ENCODE measurements at regions not wholly inside any gene's neighbourhood (a gene's known extent, or its start where the extent isn't known, plus 50 kb on each side); places are given as distances from the start of the nearest gene placed in this dataset.

DNA sequence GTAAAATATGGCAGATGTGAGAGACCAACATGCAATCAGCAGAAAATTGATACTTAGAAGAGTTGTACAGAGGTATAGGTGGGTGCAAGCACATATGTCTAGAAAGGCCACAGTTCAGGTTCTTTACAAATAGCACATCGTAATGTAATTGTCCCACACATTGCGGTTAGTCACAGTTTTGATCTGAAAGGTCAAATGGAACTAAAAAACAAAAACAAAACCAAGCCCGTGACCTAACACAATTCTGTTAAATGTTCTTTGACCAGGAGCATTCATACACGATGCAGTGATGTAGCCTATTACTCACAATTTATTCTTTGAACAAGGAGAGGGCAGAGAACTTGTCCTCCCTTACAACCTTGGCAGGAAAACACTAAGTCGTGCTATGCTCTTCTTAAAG is 108.9 kb upstream of the MAP4K3 start:
- Histone ChIP-seq H3K9me3 (ENCODE audit: control insufficient read depth in 4 of 4, insufficient read depth in 3 of 4, low read length in 3 of 4) (no peaks in the 10 kb centered on the region), H3K4me1 (ENCODE audit: control insufficient read depth in 5 of 5, insufficient read depth in 5 of 5, low read length in 5 of 5) (peaks cover 0 to 13% (median 0%) of the 10 kb centered on the region in 5 donors), H3K36me3 (ENCODE audit: control insufficient read depth in 4 of 4, insufficient read depth in 4 of 4, low read length in 4 of 4) (no peaks in the 10 kb centered on the region), H3K27me3 (ENCODE audit: control insufficient read depth in 3 of 3, insufficient read depth in 3 of 3, low read length in 2 of 3) (no peaks in the 10 kb centered on the region), H3K9ac (ENCODE audit: insufficient read depth in 1 of 2, low read length in 2 of 2) (no peak overlapping the region), H3K27ac (ENCODE audit: low read depth in 1 of 2, low read length in 1 of 2) (no peak overlapping the region), H3K4me3 (no peak overlapping the region)
- 76 to 86% methylated on average over 5 of the region's 5 CpGs for WGBS, 2 donors
- TF ChIP-seq, protein P1, sequence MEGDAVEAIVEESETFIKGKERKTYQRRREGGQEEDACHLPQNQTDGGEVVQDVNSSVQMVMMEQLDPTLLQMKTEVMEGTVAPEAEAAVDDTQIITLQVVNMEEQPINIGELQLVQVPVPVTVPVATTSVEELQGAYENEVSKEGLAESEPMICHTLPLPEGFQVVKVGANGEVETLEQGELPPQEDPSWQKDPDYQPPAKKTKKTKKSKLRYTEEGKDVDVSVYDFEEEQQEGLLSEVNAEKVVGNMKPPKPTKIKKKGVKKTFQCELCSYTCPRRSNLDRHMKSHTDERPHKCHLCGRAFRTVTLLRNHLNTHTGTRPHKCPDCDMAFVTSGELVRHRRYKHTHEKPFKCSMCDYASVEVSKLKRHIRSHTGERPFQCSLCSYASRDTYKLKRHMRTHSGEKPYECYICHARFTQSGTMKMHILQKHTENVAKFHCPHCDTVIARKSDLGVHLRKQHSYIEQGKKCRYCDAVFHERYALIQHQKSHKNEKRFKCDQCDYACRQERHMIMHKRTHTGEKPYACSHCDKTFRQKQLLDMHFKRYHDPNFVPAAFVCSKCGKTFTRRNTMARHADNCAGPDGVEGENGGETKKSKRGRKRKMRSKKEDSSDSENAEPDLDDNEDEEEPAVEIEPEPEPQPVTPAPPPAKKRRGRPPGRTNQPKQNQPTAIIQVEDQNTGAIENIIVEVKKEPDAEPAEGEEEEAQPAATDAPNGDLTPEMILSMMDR (IDR thresholded peaks at IDR 0.05; ENCODE audit: control extremely low read depth, extremely low read depth), result no peak
- ATAC-seq (ENCODE audit: insufficient read depth, low FRiP score), result no peak
- no peak for DNase-seq

- Histone ChIP-seq H3K4me1 (ENCODE audit: control insufficient read depth in 5 of 5, insufficient read depth in 5 of 5, low read length in 5 of 5) (peaks cover 0 to 13% (median 0%) of the 10 kb centered on the region in 5 donors), H3K27me3 (ENCODE audit: control insufficient read depth in 3 of 3, insufficient read depth in 3 of 3, low read length in 2 of 3) (no peaks in the 10 kb centered on the region), H3K9ac (ENCODE audit: insufficient read depth in 1 of 2, low read length in 2 of 2) (no peak overlapping the region), H3K27ac (ENCODE audit: low read depth in 1 of 2, low read length in 1 of 2) (no peak overlapping the region), H3K4me3 (no peak overlapping the region), H3K36me3 (ENCODE audit: control insufficient read depth in 4 of 4, insufficient read depth in 4 of 4, low read length in 4 of 4) (no peaks in the 10 kb centered on the region), H3K9me3 (ENCODE audit: control insufficient read depth in 4 of 4, insufficient read depth in 3 of 4, low read length in 3 of 4) (no peaks in the 10 kb centered on the region)
- WGBS, 2 donors, result 79 to 85% methylated on average over 4 of the region's 4 CpGs
- TF ChIP-seq, protein P1 (IDR thresholded peaks at IDR 0.05; ENCODE audit: control extremely low read depth, extremely low read depth), result no peak
- DNase-seq (no peak), ATAC-seq (ENCODE audit: insufficient read depth, low FRiP score) (no peak)
Measured at GRCh38 chr2:39546409-39546808, 109.3 kb upstream of the MAP4K3 start.

GRCh38 chr2:39546937-39547336 is 109.9 kb upstream of the MAP4K3 start:
- DNase-seq (no peak), ATAC-seq (ENCODE audit: insufficient read depth, low FRiP score) (no peak)
- Histone ChIP-seq H3K9me3 (ENCODE audit: control insufficient read depth in 4 of 4, insufficient read depth in 3 of 4, low read length in 3 of 4) (no peaks in the 10 kb centered on the region), H3K27ac (ENCODE audit: low read depth in 1 of 2, low read length in 1 of 2) (no peak overlapping the region), H3K4me1 (ENCODE audit: control insufficient read depth in 5 of 5, insufficient read depth in 5 of 5, low read length in 5 of 5) (peaks cover 0 to 7% (median 0%) of the 10 kb centered on the region in 5 donors), H3K27me3 (ENCODE audit: control insufficient read depth in 3 of 3, insufficient read depth in 3 of 3, low read length in 2 of 3) (no peaks in the 10 kb centered on the region), H3K36me3 (ENCODE audit: control insufficient read depth in 4 of 4, insufficient read depth in 4 of 4, low read length in 4 of 4) (no peaks in the 10 kb centered on the region), H3K4me3 (no peak overlapping the region), H3K9ac (ENCODE audit: insufficient read depth in 1 of 2, low read length in 2 of 2) (no peak overlapping the region)
- TF ChIP-seq, protein P1 (IDR thresholded peaks at IDR 0.05; ENCODE audit: control extremely low read depth, extremely low read depth), result no peak
- WGBS, 2 donors, result 85 to 95% methylated on average over 1 of the region's 1 CpG

Measured in lung (tissue), 11 donors.